IMR-90 (cell line): ENCODE measurements at regions not wholly inside any gene's neighbourhood (a gene's known extent, or its start where the extent isn't known, plus 50 kb on each side); places are given as distances from the start of the nearest gene placed in this dataset.

ENCODE experiments used
- ATAC-seq: fragments of 200-7000 bp; cut with Tn5 transposase; 2 replicates; pipeline ENCODE4 v1.9.1; 2020; ENCODE audit warnings: low read depth, mild to moderate bottlenecking, moderate library complexity
- BruUV-seq: library from RNA; stranded (reverse); fragments of 400-500 nt; replicated peaks from 2 replicates; lab custom pipeline; 2021; lab: Mats Ljungman, UMichigan
- CTCF ChIA-PET: fragments of 300-600 bp; formaldehyde crosslinking; extraction: SDS; loops from one replicate; lab custom pipeline; 2021; ENCODE audit warnings: antibody characterized with exemption; lab: Yijun Ruan, JAX
- POLR2A ChIA-PET: fragments of 300-600 bp; sonication (Branson Sonifier 250); formaldehyde crosslinking; loops from one replicate; lab custom pipeline; 2022; ENCODE audit warnings: antibody characterized with exemption; ENCODE audit not compliant: unreplicated experiment; lab: Charles Lee
- DNase-seq: peaks from one replicate; pipeline ENCODE4 v3.0.0; 2013
- H2AFZ ChIP-seq: replicated peaks from 2 replicates; pipeline ENCODE3; 2013; ENCODE audit warnings: low read length, mild to moderate bottlenecking; ENCODE audit not compliant: poor library complexity
- H2AK5ac ChIP-seq: 2 replicates; pipeline ENCODE4 v1.6.1; 2013; ENCODE audit warnings: low read depth, low read length, inconsistent platforms
- H2AK9ac ChIP-seq: replicated peaks from 2 replicates; pipeline ENCODE3; 2013; ENCODE audit warnings: mild to moderate bottlenecking, low read depth, low read length, moderate library complexity; ENCODE audit not compliant: poor library complexity
- H2BK120ac ChIP-seq: 2 replicates; pipeline ENCODE4 v1.6.1; 2013; ENCODE audit warnings: low read depth, low read length, inconsistent platforms
- H2BK15ac ChIP-seq: 3 replicates; pipeline ENCODE4 v1.6.1; 2013; ENCODE audit warnings: low read depth, low read length, inconsistent platforms
- H2BK20ac ChIP-seq: 2 replicates; pipeline ENCODE4 v1.6.1; 2013; ENCODE audit warnings: low read depth, mild to moderate bottlenecking, inconsistent platforms, low read length, moderate library complexity
- H2BK5ac ChIP-seq: 2 replicates; pipeline ENCODE4 v1.6.1; 2013; ENCODE audit warnings: mild to moderate bottlenecking, low read depth, low read length, inconsistent platforms; ENCODE audit not compliant: poor library complexity, severe bottlenecking
- H3K14ac ChIP-seq: replicated peaks from 2 replicates; pipeline ENCODE4 v1.6.1; 2013; ENCODE audit warnings: low read depth, low read length, inconsistent platforms
- H3K18ac ChIP-seq: 2 replicates; pipeline ENCODE4 v1.6.1; 2013; ENCODE audit warnings: low read depth, low read length, control low read depth
- H3K23ac ChIP-seq: 2 replicates; pipeline ENCODE4 v1.6.1; 2013; ENCODE audit warnings: low read depth, low read length, inconsistent platforms
- H3K27ac ChIP-seq: 2 replicates; pipeline ENCODE4 v1.5.1; 2013; ENCODE audit warnings: mild to moderate bottlenecking, control low read depth, low read length; ENCODE audit not compliant: insufficient read depth
- H3K27me3 ChIP-seq: 2 replicates; pipeline ENCODE4 v1.6.1; 2013; ENCODE audit warnings: low read length; ENCODE audit not compliant: control insufficient read depth, insufficient read depth
- H3K36me3 ChIP-seq: 2 replicates; pipeline ENCODE4 v1.6.1; 2013; ENCODE audit warnings: low read length, mixed read lengths; ENCODE audit not compliant: control insufficient read depth, insufficient read depth
- H3K4ac ChIP-seq: 2 replicates; pipeline ENCODE4 v1.6.1; 2013; ENCODE audit warnings: low read depth, low read length, inconsistent platforms
- H3K4me1 ChIP-seq: 2 replicates; pipeline ENCODE4 v1.6.1; 2013; ENCODE audit warnings: low read length, mixed read lengths; ENCODE audit not compliant: control insufficient read depth, insufficient read depth
- H3K4me2 ChIP-seq: 2 replicates; pipeline ENCODE4 v1.6.1; 2013; ENCODE audit warnings: low read depth, mild to moderate bottlenecking, control low read depth, low read length, moderate library complexity
- H3K4me3 ChIP-seq: 2 replicates; pipeline ENCODE4 v1.5.1; 2013; ENCODE audit warnings: low read depth, mild to moderate bottlenecking, control low read depth, low read length, moderate library complexity; ENCODE audit not compliant: insufficient read depth
- H3K56ac ChIP-seq: 2 replicates; pipeline ENCODE4 v1.6.1; 2013; ENCODE audit warnings: low read length, inconsistent platforms; ENCODE audit not compliant: insufficient read depth; ENCODE audit errors: extremely low read depth
- H3K79me1 ChIP-seq, 2 experiments: 2 replicates each; pipeline ENCODE4 v1.6.1; 2013; ENCODE audit warnings: low read length in 2 of 2, inconsistent platforms in 1 of 2, low read depth in 1 of 2
- H3K9ac ChIP-seq: 2 replicates; pipeline ENCODE4 v1.6.1; 2013; ENCODE audit warnings: low read depth, low read length, control low read depth
- H3K9me1 ChIP-seq: 2 replicates; pipeline ENCODE4 v1.6.1; 2013; ENCODE audit warnings: low read length, inconsistent platforms; ENCODE audit not compliant: insufficient read depth
- H3K9me3 ChIP-seq: 2 replicates; pipeline ENCODE4 v1.6.1; 2013; ENCODE audit warnings: low read length; ENCODE audit not compliant: control insufficient read depth, insufficient read depth
- H4K20me1 ChIP-seq: 2 replicates; pipeline ENCODE4 v1.6.1; 2013; ENCODE audit warnings: low read length, inconsistent platforms; ENCODE audit not compliant: insufficient read depth
- H4K5ac ChIP-seq: 2 replicates; pipeline ENCODE4 v1.6.1; 2013; ENCODE audit warnings: mild to moderate bottlenecking, low read depth, low read length, control low read depth
- H4K8ac ChIP-seq, 2 experiments: 2 replicates each; pipeline ENCODE4 v1.6.1; 2013; ENCODE audit warnings: low read depth in 2 of 2, low read length in 2 of 2, control low read depth in 1 of 2, inconsistent platforms in 1 of 2
- H4K91ac ChIP-seq: 2 replicates; pipeline ENCODE4 v1.6.1; 2013; ENCODE audit warnings: low read depth, low read length, inconsistent platforms; ENCODE audit not compliant: insufficient read depth
- CHD1 ChIP-seq: IDR thresholded peaks from 2 replicates; pipeline ENCODE4 v1.6.1; 2012; ENCODE audit warnings: low read depth, low read length, improper control_type of control experiment
- FOS ChIP-seq: fragments of 150-350 bp; IDR thresholded peaks from 2 replicates; pipeline ENCODE4 v1.6.1; 2016; ENCODE audit warnings: low read depth, low read length
- MAZ ChIP-seq: IDR thresholded peaks from 2 replicates; pipeline ENCODE4 v1.6.1; 2012; ENCODE audit warnings: low read depth, mild to moderate bottlenecking, low read length, improper control_type of control experiment, moderate library complexity, borderline replicate concordance
- NFE2L2 ChIP-seq: fragments of 150-350 bp; IDR thresholded peaks from 2 replicates; pipeline ENCODE4 v1.6.1; 2016; ENCODE audit warnings: low read depth, mild to moderate bottlenecking, low read length
- POLR2A ChIP-seq: IDR thresholded peaks from 2 replicates; pipeline ENCODE4 v1.6.1; 2012; ENCODE audit warnings: mild to moderate bottlenecking, low read depth, low read length
- WGBS, 2 experiments: methylation state at CpG; one replicate each; pipeline versions ENCODE4 v1.1.5 to v1.1.7; 2013; ENCODE audit warnings: missing lambda C conversion rate in 2 of 2; ENCODE audit not compliant: insufficient read length in 1 of 2; ENCODE audit errors: extremely low coverage in 2 of 2; 5-methylcytosine and 5-hydroxymethylcytosine counted together
- dilution Hi-C: fragments of 300-500 bp; cut with HindIII; formaldehyde crosslinking; loops from one replicate; pipeline ENCODE4 v1.14.3; 2018; ENCODE audit warnings: low sequenced_read_pairs; ENCODE audit not compliant: unreplicated experiment
- in situ Hi-C: fragments of 300-500 bp; cut with MboI; formaldehyde crosslinking; loops from 3 replicates; pipeline ENCODE4 v1.14.3; 2019; ENCODE audit warnings: low sequenced_read_pairs, inconsistent platforms, mixed read lengths
- intact Hi-C: fragments of 100-400 bp; cut with micrococcal nuclease; formaldehyde crosslinking; loops from 2 replicates; pipeline ENCODE4 v1.10.0; 2022
- TF ChIP-seq, protein P1 (sequence below): fragments of 150-350 bp; IDR thresholded peaks from 2 replicates; pipeline ENCODE4 v1.6.1; 2017; ENCODE audit warnings: mild to moderate bottlenecking, antibody characterized with exemption, low read length, low read depth

DNA sequence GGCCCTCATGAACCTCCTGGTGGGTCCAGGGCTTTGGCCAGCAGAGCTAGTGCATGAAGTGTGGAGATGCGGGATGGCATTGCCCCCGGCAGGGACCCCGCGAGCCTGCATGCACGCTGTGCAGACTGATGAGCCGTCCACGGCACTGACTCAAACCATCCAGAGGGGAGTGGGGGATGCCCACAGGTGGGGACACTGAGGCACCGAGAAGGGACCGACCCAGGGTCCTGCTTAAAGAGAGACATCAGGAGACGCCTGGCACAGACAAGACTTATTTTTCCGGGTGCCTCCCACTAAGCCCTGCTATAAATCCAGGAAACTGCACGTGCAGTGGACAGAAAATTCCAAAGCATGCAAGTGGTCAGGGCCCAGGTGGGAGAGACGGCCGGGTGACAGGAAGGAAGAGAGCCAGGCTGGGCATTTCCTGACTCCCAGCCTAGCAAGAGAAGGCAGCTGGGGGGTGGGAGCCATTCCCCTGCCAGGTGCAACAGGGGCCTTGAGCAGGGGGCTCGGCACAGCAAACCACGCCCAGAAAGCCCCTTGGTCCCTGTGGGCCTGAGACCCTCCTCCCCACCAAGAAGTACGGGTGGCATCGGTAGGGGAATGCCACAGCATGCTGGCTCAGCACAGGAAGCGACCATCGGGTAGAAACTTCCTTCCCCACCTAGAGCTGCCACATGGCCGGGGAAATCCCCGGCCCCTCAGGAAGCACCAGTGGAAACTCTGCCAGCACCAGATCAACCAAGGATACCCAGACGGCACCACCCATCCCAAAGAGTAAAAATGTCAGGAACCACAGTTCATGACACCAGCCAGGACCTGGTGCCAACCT is 91.5 kb downstream of the FOXL3 start:
- no peak overlapping the region for H4K5ac ChIP-seq
- no peak overlapping the region for H3K27ac ChIP-seq
- H3K23ac ChIP-seq, result no peak overlapping the region
- no peak overlapping the region for H2BK20ac ChIP-seq
- CTCF ChIA-PET, result no interaction called here
- H4K91ac ChIP-seq, result no peak overlapping the region
- H3K9me1 ChIP-seq, result no peaks in the 10 kb centered on the region
- H3K36me3 ChIP-seq, result no peaks in the 10 kb centered on the region
- no TSS peak for BruUV-seq
- no peak overlapping the region for H3K18ac ChIP-seq
- H3K4me2 ChIP-seq, result no peak overlapping the region
- no peak overlapping the region for H3K4me3 ChIP-seq
- H3K27me3 ChIP-seq, result peaks cover 38% of the 10 kb centered on the region
- H4K20me1 ChIP-seq, result no peaks in the 10 kb centered on the region
- DNase-seq, result no peak
- no peak overlapping the region for H2BK5ac ChIP-seq
- H3K9me3 ChIP-seq, result peaks cover 6% of the 10 kb centered on the region; the same call in 1 of the 2 replicates
- no peak overlapping the region for H3K14ac ChIP-seq
- no peak overlapping the region for H2AK9ac ChIP-seq
- dilution Hi-C loops (no loop called here), in situ Hi-C loops (no loop called here), intact Hi-C loops (no loop called here)
- no peak for ATAC-seq
- POLR2A ChIA-PET, result no interaction called here
- H3K4ac ChIP-seq, result no peak overlapping the region
- TF ChIP-seq MAZ, result no peak
- no peak for TF ChIP-seq POLR2A
- TF ChIP-seq CHD1, result no peak
- no peak for TF ChIP-seq NFE2L2
- TF ChIP-seq, protein P1, sequence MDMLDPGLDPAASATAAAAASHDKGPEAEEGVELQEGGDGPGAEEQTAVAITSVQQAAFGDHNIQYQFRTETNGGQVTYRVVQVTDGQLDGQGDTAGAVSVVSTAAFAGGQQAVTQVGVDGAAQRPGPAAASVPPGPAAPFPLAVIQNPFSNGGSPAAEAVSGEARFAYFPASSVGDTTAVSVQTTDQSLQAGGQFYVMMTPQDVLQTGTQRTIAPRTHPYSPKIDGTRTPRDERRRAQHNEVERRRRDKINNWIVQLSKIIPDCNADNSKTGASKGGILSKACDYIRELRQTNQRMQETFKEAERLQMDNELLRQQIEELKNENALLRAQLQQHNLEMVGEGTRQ, result no peak
- no peak for TF ChIP-seq FOS
- no peaks in the 10 kb centered on the region for H3K4me1 ChIP-seq
- no peak overlapping the region for H4K8ac ChIP-seq
- WGBS, 2 experiments, result no CpG with 5 or more reads among the region's 23 CpGs
- no peak overlapping the region for H2AK5ac ChIP-seq
- H2BK120ac ChIP-seq, result no peak overlapping the region
- H3K56ac ChIP-seq, result no peak overlapping the region
- H2BK15ac ChIP-seq, result no peak overlapping the region
- no peak overlapping the region for H3K9ac ChIP-seq
- H2AFZ ChIP-seq, result no peak overlapping the region
- H3K79me1 ChIP-seq, result no peaks in the 10 kb centered on the region
